ENCODE measurements at regions not wholly inside any gene's neighbourhood (a gene's known extent, or its start where the extent isn't known, plus 50 kb on each side); places are given as distances from the start of the nearest gene placed in this dataset.

GRCh38 chr13:93023929-93024328 lies 202.7 kb upstream of the GPC6 start:
- Histone ChIP-seq H3K4me2 (ENCODE audit: insufficient read depth, low read length, poor library complexity, severe bottlenecking) (no peak overlapping the region), H4K8ac (ENCODE audit: low read depth, low read length) (no peak overlapping the region), H3K79me1 (ENCODE audit: low read depth, low read length) (no peaks in the 10 kb centered on the region), H3K14ac (ENCODE audit: low read length) (no peak overlapping the region), H3K9ac (ENCODE audit: low read depth, low read length, poor library complexity) (no peak overlapping the region), H4K91ac (ENCODE audit: low read depth, low read length, poor library complexity) (no peak overlapping the region), H2AK5ac (ENCODE audit: low read depth, low read length) (no peak overlapping the region), H3K23ac (ENCODE audit: low read depth, low read length, poor library complexity) (no peak overlapping the region), H3K18ac (ENCODE audit: low read length) (no peak overlapping the region), H3K27me3 (ENCODE audit: control insufficient read depth in 3 of 3, insufficient read depth in 3 of 3, low read depth in 1 of 3, low read length in 3 of 3) (no peaks in the 10 kb centered on the region), H3K27ac (replicated peaks; ENCODE audit: low read length) (no peak overlapping the region), H2AFZ (ENCODE audit: low read length) (no peak overlapping the region), H3K9me3 (replicated peaks in 1 of 2; ENCODE audit: control insufficient read depth in 2 of 2, insufficient read depth in 1 of 2, low read depth in 1 of 2, low read length in 2 of 2) (no peaks in the 10 kb centered on the region), H2BK15ac (ENCODE audit: low read length) (no peak overlapping the region), H3K36me3 (replicated peaks in 1 of 2; ENCODE audit: control insufficient read depth in 2 of 2, insufficient read depth in 2 of 2, low read length in 2 of 2) (no peaks in the 10 kb centered on the region), H3K4me3 (ENCODE audit: low read length in 2 of 2) (no peak overlapping the region), H3K4ac (ENCODE audit: low read length) (no peak overlapping the region), H3K4me1 (ENCODE audit: control insufficient read depth in 2 of 2, insufficient read depth in 1 of 2, low read depth in 1 of 2, low read length in 2 of 2) (no peaks in the 10 kb centered on the region), H2BK12ac (ENCODE audit: low read length) (no peak overlapping the region), H2BK5ac (ENCODE audit: low read length) (no peak overlapping the region), H2BK120ac (ENCODE audit: low read depth, low read length) (no peak overlapping the region)
- no peak for DNase-seq (ENCODE audit: low spot score)
- WGBS, 2 donors (ENCODE audit: extremely low coverage in 2 of 2, insufficient read length in 2 of 2, insufficient replicate concordance in 1 of 2) = no CpG with 5 or more reads among the region's 1 CpG

GRCh38 chr13:93025984-93026383 lies 200.6 kb upstream of the GPC6 start:
- H2BK12ac ChIP-seq (ENCODE audit: low read length) = no peak overlapping the region
- no peak overlapping the region for H2BK5ac ChIP-seq (ENCODE audit: low read length)
- no peaks in the 10 kb centered on the region for H3K79me1 ChIP-seq (ENCODE audit: low read depth, low read length)
- H2BK15ac ChIP-seq (ENCODE audit: low read length) = no peak overlapping the region
- no peak overlapping the region for H3K23ac ChIP-seq (ENCODE audit: low read depth, low read length, poor library complexity)
- H3K36me3 ChIP-seq (replicated peaks in 1 of 2; ENCODE audit: control insufficient read depth in 2 of 2, insufficient read depth in 2 of 2, low read length in 2 of 2) = no peaks in the 10 kb centered on the region
- H3K18ac ChIP-seq (ENCODE audit: low read length) = no peak overlapping the region
- no peaks in the 10 kb centered on the region for H3K27me3 ChIP-seq (ENCODE audit: control insufficient read depth in 3 of 3, insufficient read depth in 3 of 3, low read depth in 1 of 3, low read length in 3 of 3)
- no peak overlapping the region for H4K8ac ChIP-seq (ENCODE audit: low read depth, low read length)
- no peak overlapping the region for H2AFZ ChIP-seq (ENCODE audit: low read length)
- no peaks in the 10 kb centered on the region for H3K4me1 ChIP-seq (ENCODE audit: control insufficient read depth in 2 of 2, insufficient read depth in 1 of 2, low read depth in 1 of 2, low read length in 2 of 2)
- no peak overlapping the region for H3K4ac ChIP-seq (ENCODE audit: low read length)
- no CpG with 5 or more reads among the region's 4 CpGs for WGBS, 2 donors (ENCODE audit: extremely low coverage in 2 of 2, insufficient read length in 2 of 2, insufficient replicate concordance in 1 of 2)
- H3K14ac ChIP-seq (ENCODE audit: low read length) = no peak overlapping the region
- H2BK120ac ChIP-seq (ENCODE audit: low read depth, low read length) = no peak overlapping the region
- H3K4me2 ChIP-seq (ENCODE audit: insufficient read depth, low read length, poor library complexity, severe bottlenecking) = no peak overlapping the region
- no peaks in the 10 kb centered on the region for H3K9me3 ChIP-seq (replicated peaks in 1 of 2; ENCODE audit: control insufficient read depth in 2 of 2, insufficient read depth in 1 of 2, low read depth in 1 of 2, low read length in 2 of 2)
- no peak overlapping the region for H2AK5ac ChIP-seq (ENCODE audit: low read depth, low read length)
- no peak overlapping the region for H4K91ac ChIP-seq (ENCODE audit: low read depth, low read length, poor library complexity)
- no peak for DNase-seq (ENCODE audit: low spot score)
- no peak overlapping the region for H3K27ac ChIP-seq (replicated peaks; ENCODE audit: low read length)
- no peak overlapping the region for H3K4me3 ChIP-seq (ENCODE audit: low read length in 2 of 2)
- no peak overlapping the region for H3K9ac ChIP-seq (ENCODE audit: low read depth, low read length, poor library complexity)

- Histone ChIP-seq H2AK5ac (ENCODE audit: low read depth, low read length) (no peak overlapping the region), H2BK15ac (ENCODE audit: low read length) (no peak overlapping the region), H3K18ac (ENCODE audit: low read length) (no peak overlapping the region), H4K91ac (ENCODE audit: low read depth, low read length, poor library complexity) (no peak overlapping the region), H3K9ac (ENCODE audit: low read depth, low read length, poor library complexity) (no peak overlapping the region), H3K27ac (replicated peaks; ENCODE audit: low read length) (no peak overlapping the region), H2BK120ac (ENCODE audit: low read depth, low read length) (no peak overlapping the region), H3K9me3 (replicated peaks in 1 of 2; ENCODE audit: control insufficient read depth in 2 of 2, insufficient read depth in 1 of 2, low read depth in 1 of 2, low read length in 2 of 2) (no peaks in the 10 kb centered on the region), H2AFZ (ENCODE audit: low read length) (no peak overlapping the region), H3K4me2 (ENCODE audit: insufficient read depth, low read length, poor library complexity, severe bottlenecking) (no peak overlapping the region), H2BK5ac (ENCODE audit: low read length) (no peak overlapping the region), H3K4me3 (ENCODE audit: low read length in 2 of 2) (no peak overlapping the region), H3K36me3 (replicated peaks in 1 of 2; ENCODE audit: control insufficient read depth in 2 of 2, insufficient read depth in 2 of 2, low read length in 2 of 2) (no peaks in the 10 kb centered on the region), H3K14ac (ENCODE audit: low read length) (no peak overlapping the region), H2BK12ac (ENCODE audit: low read length) (no peak overlapping the region), H4K8ac (ENCODE audit: low read depth, low read length) (no peak overlapping the region), H3K4me1 (ENCODE audit: control insufficient read depth in 2 of 2, insufficient read depth in 1 of 2, low read depth in 1 of 2, low read length in 2 of 2) (no peaks in the 10 kb centered on the region), H3K23ac (ENCODE audit: low read depth, low read length, poor library complexity) (no peak overlapping the region), H3K27me3 (ENCODE audit: control insufficient read depth in 3 of 3, insufficient read depth in 3 of 3, low read depth in 1 of 3, low read length in 3 of 3) (no peaks in the 10 kb centered on the region), H3K79me1 (ENCODE audit: low read depth, low read length) (no peaks in the 10 kb centered on the region), H3K4ac (ENCODE audit: low read length) (no peak overlapping the region)
- WGBS, 2 donors (ENCODE audit: extremely low coverage in 2 of 2, insufficient read length in 2 of 2, insufficient replicate concordance in 1 of 2) = no CpG with 5 or more reads among the region's 3 CpGs
- DNase-seq (ENCODE audit: low spot score) = no peak
Measured at GRCh38 chr13:93029536-93029935, 197.1 kb upstream of the GPC6 start.

GRCh38 chr13:93036380-93036779 lies 190.2 kb upstream of the GPC6 start:
- Histone ChIP-seq H3K4me3 (ENCODE audit: low read length in 2 of 2) (no peak overlapping the region), H2BK5ac (ENCODE audit: low read length) (no peak overlapping the region), H4K91ac (ENCODE audit: low read depth, low read length, poor library complexity) (no peak overlapping the region), H3K4me1 (ENCODE audit: control insufficient read depth in 2 of 2, insufficient read depth in 1 of 2, low read depth in 1 of 2, low read length in 2 of 2) (no peaks in the 10 kb centered on the region), H2AK5ac (ENCODE audit: low read depth, low read length) (no peak overlapping the region), H3K4ac (ENCODE audit: low read length) (no peak overlapping the region), H3K27ac (replicated peaks; ENCODE audit: low read length) (no peak overlapping the region), H3K9me3 (replicated peaks in 1 of 2; ENCODE audit: control insufficient read depth in 2 of 2, insufficient read depth in 1 of 2, low read depth in 1 of 2, low read length in 2 of 2) (no peaks in the 10 kb centered on the region), H4K8ac (ENCODE audit: low read depth, low read length) (no peak overlapping the region), H3K9ac (ENCODE audit: low read depth, low read length, poor library complexity) (no peak overlapping the region), H3K4me2 (ENCODE audit: insufficient read depth, low read length, poor library complexity, severe bottlenecking) (no peak overlapping the region), H3K23ac (ENCODE audit: low read depth, low read length, poor library complexity) (no peak overlapping the region), H3K27me3 (ENCODE audit: control insufficient read depth in 3 of 3, insufficient read depth in 3 of 3, low read depth in 1 of 3, low read length in 3 of 3) (no peaks in the 10 kb centered on the region), H3K14ac (ENCODE audit: low read length) (no peak overlapping the region), H2AFZ (ENCODE audit: low read length) (no peak overlapping the region), H2BK12ac (ENCODE audit: low read length) (no peak overlapping the region), H2BK15ac (ENCODE audit: low read length) (no peak overlapping the region), H2BK120ac (ENCODE audit: low read depth, low read length) (no peak overlapping the region), H3K36me3 (replicated peaks in 1 of 2; ENCODE audit: control insufficient read depth in 2 of 2, insufficient read depth in 2 of 2, low read length in 2 of 2) (no peaks in the 10 kb centered on the region), H3K18ac (ENCODE audit: low read length) (no peak overlapping the region), H3K79me1 (ENCODE audit: low read depth, low read length) (no peaks in the 10 kb centered on the region)
- DNase-seq (ENCODE audit: low spot score) = no peak
- no CpG with 5 or more reads among the region's 3 CpGs for WGBS, 2 donors (ENCODE audit: extremely low coverage in 2 of 2, insufficient read length in 2 of 2, insufficient replicate concordance in 1 of 2)

All from neuronal stem cell (in vitro differentiated cells).